Endothelial cell of umbilical vein (primary cell): ENCODE measurements at regions not wholly inside any gene's neighbourhood (a gene's known extent, or its start where the extent isn't known, plus 50 kb on each side); places are given as distances from the start of the nearest gene placed in this dataset.

ENCODE experiments used
- EZH2 ChIP-seq: IDR thresholded peaks from 2 replicates; pipeline ENCODE4 v1.6.1; 2012; ENCODE audit warnings: borderline replicate concordance, low read depth, mild to moderate bottlenecking, moderate library complexity, low read length, inconsistent platforms; ENCODE audit not compliant: severe bottlenecking
- FOS ChIP-seq: IDR thresholded peaks from 2 replicates; pipeline ENCODE4 v1.6.1; 2011; ENCODE audit warnings: mild to moderate bottlenecking, low read length, moderate library complexity, borderline replicate concordance; ENCODE audit not compliant: insufficient read depth
- JUN ChIP-seq: IDR thresholded peaks from 2 replicates; pipeline ENCODE4 v1.6.1; 2011; ENCODE audit warnings: borderline replicate concordance, low read depth; ENCODE audit not compliant: insufficient read length, insufficient read depth
- MYC ChIP-seq: IDR thresholded peaks from one replicate; pipeline ENCODE4 v1.6.1; 2011; ENCODE audit warnings: mild to moderate bottlenecking, low read depth, low read length
- POLR2A ChIP-seq: IDR thresholded peaks from 2 replicates; pipeline ENCODE4 v1.6.1; 2012; ENCODE audit warnings: low read depth, mild to moderate bottlenecking, control low read depth, low read length
- POLR2AphosphoS5 ChIP-seq: IDR thresholded peaks from 2 replicates; pipeline ENCODE4 v1.6.1; 2012; ENCODE audit warnings: low read depth, mild to moderate bottlenecking, control low read depth, low read length, moderate library complexity; ENCODE audit not compliant: insufficient read depth
- TF ChIP-seq, protein P1 (sequence below), 2 donors: IDR thresholded peaks; 1 replicate in 1 of 2; 2 replicates in 1 of 2; pipeline ENCODE4 v1.5.1; 2011; ENCODE audit warnings: low read length in 2 of 2, mild to moderate bottlenecking in 2 of 2, moderate library complexity in 2 of 2, control low read depth in 1 of 2, inconsistent platforms in 1 of 2, low read depth in 1 of 2; ENCODE audit not compliant: insufficient read depth in 1 of 2; ENCODE audit errors: extremely low read depth in 1 of 2
- TF ChIP-seq, protein P2 (sequence below): IDR thresholded peaks from 2 replicates; pipeline ENCODE4 v1.6.1; 2011; ENCODE audit not compliant: insufficient read depth, insufficient read length

DNA sequence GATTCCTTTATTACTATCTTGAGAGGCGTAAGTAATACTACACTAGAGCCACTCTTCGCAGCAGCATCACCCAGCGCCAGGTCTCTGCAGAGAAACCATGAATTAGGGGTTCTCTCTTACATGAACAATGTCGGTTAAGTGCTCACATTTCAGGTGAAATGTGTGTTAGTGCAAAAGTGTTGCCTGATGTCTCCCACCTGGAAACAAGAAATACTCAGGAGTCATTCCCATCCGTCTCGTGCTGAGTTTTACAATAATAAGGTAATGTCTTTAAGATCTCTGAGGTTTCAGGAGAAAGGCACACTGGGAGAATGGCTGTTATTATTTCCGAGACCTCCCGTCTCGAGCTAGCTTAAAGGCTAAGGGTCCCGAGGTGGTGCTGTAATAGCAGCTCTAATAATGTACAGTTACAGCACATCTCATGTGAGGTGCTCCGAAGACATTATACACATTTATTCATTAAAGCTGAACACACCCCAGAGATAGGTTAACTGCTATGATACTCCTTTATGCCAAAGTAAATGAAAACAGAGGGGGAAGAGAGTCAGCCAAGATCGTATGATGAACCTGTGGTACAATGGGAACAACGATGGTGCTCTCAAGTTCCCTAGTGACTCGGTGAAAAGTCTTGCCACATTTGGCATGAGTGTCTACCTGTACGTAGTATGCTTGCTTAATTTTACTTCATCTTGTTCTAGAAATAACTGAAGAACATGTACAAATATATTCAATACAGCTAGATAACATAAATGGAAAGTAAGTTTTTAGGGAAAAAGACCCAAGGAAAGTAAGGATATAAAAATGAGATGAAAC is 458.3 kb upstream of the CITED2 start:
- TF ChIP-seq, protein P1, sequence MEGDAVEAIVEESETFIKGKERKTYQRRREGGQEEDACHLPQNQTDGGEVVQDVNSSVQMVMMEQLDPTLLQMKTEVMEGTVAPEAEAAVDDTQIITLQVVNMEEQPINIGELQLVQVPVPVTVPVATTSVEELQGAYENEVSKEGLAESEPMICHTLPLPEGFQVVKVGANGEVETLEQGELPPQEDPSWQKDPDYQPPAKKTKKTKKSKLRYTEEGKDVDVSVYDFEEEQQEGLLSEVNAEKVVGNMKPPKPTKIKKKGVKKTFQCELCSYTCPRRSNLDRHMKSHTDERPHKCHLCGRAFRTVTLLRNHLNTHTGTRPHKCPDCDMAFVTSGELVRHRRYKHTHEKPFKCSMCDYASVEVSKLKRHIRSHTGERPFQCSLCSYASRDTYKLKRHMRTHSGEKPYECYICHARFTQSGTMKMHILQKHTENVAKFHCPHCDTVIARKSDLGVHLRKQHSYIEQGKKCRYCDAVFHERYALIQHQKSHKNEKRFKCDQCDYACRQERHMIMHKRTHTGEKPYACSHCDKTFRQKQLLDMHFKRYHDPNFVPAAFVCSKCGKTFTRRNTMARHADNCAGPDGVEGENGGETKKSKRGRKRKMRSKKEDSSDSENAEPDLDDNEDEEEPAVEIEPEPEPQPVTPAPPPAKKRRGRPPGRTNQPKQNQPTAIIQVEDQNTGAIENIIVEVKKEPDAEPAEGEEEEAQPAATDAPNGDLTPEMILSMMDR (IDR thresholded peaks at IDR 0.05; ENCODE audit: extremely low read depth in 1 of 2, insufficient read depth in 1 of 2, low read depth in 1 of 2, low read length in 2 of 2) = no peak
- TF ChIP-seq JUN (no peak), MYC (no peak), POLR2A (no peak), EZH2 (no peak), POLR2AphosphoS5 (no peak), FOS (no peak)
- TF ChIP-seq, protein P2, sequence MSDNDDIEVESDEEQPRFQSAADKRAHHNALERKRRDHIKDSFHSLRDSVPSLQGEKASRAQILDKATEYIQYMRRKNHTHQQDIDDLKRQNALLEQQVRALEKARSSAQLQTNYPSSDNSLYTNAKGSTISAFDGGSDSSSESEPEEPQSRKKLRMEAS = no peak
